HG03108 (cell line): ENCODE measurements at regions not wholly inside any gene's neighbourhood (a gene's known extent, or its start where the extent isn't known, plus 50 kb on each side); places are given as distances from the start of the nearest gene placed in this dataset.

Source experiments
- ATAC-seq: cut with Tn5 transposase; IDR thresholded peaks from one replicate; pipeline ENCODE4 v1.9.1; 2021; ENCODE audit warnings: moderate library complexity; ENCODE audit not compliant: unreplicated experiment

DNA sequence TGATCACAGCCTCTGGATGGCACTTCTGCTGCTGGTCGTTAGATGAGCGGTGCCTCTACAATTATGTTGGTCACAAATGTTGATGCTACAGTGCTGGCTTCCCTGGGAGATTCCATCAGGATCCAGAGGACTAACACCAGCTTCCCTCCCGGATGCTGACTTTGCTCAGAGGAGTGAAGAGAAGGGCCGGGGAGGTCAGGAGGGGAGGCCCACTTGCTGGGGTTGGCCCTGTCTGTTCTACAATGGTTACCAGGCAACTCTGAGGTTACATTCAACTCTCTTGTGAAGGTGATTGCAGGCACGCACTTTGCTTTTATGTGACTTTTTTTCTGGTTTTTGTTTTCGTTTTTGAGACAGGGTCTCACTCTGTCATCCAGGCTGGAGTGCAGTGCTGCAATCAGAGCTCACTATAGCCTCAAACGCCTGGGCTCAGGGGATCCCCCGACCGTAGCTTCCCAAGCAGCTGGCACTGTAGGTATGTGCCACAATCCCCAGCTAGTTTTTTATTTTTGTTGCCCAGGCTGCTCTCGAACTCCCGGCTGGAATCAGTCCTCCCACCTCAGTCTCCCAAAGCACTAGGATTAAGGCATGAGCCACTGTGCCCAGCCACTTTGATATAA lies 112.5 kb downstream of the ADSS2 start:
- no peak for ATAC-seq

DNA sequence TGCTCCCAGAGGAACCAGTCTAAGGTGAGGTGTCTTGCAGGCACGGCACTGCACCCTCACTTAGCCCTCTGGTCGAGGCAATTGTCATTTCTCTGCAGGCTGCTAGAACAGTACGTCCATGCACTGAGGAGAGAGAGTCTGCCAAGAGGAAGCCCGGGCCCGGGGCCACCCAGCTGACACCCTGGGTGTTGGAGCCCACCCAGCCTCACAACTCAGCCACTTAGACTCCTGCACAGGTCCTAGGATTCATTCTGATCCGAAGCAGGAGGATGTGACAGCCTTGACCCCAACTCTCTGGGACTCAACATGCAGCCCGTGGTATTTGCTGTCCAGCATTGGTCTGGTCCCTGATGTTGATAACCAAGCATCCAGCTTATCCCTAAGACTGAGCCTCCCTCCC lies 111.9 kb downstream of the ADSS2 start:
- ATAC-seq = no peak

DNA sequence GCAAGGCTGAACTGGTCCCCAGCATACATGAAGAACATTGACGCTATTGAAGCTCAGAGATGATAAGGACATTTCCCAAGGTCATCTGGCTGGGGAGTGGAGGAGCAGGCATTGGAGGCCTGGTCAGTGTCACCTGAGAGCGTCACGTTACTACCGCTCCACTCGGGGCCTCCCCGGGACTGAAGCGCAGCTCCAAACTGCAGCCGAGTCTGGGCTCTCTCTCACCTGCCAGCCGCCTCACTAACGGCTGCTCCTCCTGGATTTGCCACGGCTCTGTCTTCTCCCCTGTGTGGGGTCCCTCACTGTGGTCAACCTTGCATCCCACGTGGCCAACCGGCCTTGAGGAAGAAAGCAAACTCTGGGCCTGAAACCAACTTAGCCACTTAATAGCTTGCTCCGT lies 111.3 kb downstream of the ADSS2 start:
- ATAC-seq = no peak

DNA sequence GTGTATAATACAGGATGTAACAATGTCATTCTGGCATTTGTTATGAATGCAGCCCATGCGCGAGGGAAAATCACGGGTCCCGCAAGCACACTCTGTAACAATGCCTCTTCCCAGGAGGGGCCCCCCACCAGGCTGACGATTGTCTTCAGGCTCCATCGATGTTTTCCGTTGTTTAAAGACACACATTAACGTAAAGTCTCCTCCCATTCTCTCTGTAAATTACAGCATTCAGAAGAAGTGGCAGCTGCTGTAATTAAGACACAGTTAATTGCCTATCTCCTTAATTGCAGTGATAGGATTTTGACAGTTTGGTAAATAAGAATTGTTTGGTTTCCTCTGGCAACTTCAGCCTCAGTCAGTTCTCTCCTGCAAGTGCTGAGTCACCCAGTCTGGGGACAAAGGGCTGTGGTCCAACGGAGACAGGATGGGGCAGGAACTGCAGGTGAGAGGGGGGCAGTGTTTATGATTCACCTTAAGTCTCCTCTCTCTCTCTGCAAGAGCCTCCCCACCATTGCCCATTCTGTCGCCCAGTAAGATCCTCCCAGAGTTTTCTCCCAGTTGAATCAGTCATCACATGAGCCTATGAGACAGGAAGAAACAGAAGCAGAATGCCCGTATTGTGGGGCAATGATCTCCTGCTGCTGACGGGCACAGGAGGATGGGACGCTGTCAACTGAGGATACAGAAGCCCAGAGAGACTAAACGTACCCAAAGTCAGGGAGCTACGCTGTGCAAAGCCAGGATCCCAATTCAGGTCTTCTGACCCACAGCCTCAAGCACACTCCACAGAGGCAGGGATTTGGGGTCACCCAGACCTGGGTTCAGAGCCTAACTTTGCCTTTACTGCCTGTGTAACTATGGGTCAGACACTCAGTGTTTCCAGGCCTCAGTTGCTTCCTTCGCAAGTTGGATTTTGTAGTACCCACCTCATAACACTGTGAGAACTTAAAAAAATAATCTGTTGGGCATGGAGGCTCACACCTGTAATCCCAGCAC lies 110.0 kb downstream of the ADSS2 start:
- no peak for ATAC-seq

DNA sequence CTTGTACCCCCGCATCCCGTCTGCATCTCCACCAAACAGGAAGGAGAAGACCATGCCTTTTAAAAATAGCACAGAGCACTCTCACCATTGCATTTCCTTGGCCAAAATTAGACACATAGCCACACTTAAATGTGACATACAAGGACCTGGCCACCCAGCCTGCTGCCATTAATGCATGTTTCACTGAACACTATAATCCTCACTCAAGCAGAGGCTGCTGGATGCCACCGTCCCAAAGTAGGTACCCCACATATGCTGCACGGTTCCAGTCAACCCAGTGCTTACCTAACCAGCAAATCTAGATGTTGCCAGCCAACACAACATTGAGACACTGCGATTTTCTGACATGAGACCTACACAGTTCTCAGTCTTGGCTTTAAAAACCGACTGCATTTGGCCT lies 107.7 kb downstream of the ADSS2 start:
- ATAC-seq = no peak

DNA sequence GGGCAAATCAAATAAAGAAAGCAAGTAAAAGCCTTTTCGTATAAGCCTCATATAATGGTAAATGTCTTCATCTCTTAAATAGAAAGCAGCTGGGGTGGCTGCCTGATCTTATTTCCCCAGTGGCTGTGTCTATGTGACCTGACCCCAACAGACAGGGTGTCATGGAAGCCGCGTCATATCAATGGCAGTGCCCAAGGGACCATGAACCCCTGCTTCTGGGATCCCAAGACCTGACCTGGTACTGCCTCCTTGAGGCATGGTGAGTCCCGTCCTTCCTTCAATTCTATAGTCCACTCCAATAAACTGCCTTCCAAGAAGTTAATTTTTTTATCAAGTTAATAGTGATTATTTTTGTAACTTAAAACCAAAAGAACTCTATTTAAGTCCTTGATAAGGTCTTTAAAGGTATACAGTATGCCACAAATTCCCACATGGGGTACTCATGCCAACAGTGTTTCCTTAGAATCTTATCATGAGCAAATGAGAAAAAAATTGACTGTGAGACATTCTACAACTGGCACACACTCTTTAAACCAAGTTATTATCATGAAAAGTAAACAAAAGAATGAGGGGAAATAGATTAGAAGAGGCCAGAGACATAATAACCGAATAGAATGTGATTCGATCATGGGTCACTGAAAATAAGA lies 104.6 kb downstream of the ADSS2 start:
- no peak for ATAC-seq

DNA sequence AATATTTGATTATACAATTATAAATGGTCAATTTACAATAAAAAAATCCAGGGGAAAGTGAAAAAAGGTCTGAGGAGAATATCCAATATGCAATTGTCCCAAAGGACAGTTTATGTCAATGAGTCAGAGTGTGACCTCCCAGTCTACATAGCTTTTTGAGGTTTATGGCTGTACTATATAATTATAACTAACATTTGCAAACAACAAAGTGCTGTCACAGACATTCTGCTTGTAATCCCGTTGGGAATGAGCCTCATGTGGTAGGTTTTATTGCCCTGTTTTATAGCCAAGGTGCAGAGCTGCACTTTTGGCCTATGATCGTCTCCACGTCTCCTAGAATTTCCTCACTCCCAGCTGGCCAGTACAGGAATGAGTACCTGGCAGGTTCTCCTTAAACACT lies 103.8 kb downstream of the ADSS2 start:
- no peak for ATAC-seq

DNA sequence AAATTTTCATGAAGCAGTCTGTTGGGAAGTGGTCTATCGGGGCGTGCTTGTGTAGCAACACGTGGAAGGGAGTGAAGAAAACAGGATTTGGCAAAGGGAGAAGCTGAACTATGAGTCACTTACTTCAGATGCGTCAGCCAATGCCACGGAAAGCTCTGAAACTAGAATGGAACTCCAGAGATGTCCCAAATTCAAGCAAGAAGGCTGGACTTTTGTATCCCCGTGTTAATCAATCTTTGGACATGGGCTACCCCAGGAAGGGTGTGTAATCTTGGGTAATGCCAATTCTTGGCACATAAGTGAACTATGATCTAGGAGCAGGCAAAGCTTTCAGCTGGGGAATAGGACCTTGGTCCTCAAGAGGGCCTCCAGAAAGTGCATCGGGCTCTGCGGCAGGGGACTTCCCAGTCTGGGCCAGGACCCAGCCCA lies 102.6 kb downstream of the ADSS2 start:
- ATAC-seq = no peak

DNA sequence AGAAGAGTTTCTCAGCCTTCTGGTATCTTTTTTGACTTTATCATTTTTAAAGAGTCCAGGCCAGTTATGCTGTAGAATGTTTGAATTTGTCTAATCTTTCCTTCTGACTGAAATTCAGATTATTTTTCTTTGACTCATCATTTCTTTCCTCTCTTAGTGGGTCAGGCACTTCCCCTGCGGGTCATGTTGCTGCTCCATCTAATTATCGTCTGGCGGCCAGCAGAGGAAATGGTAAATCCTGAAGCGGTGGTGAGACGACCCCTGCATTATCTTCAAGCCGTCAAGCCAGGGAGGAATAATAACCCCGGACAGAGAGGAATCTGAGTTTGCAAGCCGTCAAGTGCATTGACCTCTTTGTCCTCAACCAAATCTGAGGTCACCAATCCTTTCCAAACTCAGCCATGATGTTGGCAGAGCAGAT lies 102.1 kb downstream of the ADSS2 start:
- no peak for ATAC-seq

DNA sequence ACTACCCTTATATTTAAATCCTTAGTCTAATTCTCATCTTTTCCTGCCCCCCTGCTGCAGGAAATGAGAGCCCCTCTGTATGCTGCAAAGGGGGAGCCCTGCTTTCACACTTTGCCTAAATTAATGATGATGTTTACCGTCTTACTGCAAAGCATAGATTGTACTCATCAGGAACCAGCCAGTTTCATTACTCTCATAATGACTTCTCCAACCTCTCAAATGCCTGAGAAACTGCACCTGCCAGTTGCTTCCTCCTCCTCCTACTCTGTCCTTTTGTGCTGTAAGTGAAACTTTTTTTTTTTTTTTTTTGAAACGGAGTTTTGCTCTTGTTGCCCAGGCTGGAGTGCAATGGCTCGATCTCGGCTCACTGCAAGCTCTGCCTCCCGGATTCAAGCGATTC lies 101.7 kb downstream of the ADSS2 start:
- ATAC-seq = peak; percentile 75

DNA sequence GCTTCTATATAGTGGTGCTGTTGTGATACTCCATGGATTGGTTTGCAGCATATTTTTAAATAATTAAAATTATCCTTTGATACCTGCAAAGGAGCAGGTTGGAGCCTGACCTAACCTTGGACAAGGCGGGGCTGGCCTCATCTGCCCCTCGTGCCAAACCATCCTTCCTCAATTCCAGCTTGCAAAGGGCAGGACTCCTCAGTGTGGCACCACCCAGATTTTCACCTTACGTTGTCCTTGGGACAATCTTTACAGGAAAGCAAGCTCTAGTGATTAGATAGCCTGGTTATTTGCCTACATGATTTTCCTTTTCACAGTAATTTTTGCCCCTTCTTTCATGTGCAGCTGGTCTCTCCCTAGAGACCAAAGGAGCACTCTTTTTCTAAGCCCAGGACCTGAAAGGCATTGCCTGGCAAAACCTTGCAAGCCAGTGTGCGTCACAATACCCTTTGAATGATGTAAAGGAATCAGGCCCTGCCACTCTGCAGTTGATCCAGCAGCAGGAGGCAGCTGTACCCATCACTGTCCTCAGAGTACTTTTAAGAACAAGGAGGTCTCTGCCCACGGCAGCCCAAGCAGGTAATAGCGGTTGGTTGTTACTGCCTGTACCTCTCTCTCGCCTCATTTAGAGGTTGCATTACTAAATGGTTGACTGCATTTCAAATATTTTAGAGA lies 99.4 kb downstream of the ADSS2 start:
- ATAC-seq = no peak

DNA sequence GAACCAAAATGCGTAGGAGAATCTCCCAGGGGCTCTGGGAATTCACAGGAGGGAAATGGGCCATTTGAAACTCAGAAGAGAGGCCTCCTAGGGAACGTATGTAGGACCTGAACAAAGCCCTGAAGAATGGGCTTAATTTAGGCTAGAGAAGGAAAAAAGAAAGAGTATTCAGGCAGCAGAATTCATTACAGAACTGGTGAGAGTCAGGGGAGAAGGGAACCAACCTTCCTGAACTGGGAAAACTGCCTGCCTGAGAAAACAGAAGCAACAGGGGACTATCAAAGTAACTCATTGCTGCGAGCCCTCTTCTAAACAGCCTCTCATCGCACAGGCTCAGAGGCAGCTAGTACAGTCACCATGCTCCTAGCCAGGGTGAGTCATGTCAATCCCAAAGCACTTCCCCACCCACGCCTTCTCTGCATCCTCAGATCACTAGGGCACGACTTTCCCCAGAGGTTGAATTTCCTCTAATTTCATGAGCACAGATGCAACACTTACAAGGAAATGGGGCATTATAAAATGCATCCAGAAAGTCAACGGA lies 98.1 kb downstream of the ADSS2 start:
- peak; percentile 68 for ATAC-seq

DNA sequence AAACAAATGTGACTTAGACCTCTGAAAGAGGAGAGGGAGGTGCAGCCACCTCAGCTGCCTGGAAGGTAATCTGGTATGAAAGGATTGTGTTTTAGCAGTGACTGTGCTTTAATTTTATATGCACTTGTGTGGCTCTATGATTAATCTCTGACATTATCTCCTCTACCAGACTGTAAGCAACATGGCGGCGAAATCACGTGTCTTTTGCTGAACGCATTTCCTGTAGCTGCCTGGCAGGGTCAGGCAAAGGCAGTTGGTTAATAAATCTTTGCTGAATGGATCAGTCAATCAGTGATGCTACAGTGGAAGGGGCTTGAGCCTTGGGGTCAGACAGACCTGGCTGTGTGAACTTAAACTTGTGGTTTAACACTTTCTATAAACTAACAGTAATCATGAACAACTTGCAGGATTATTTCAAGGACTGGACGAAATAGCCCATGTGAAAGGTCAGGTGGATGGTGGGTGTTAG lies 96.9 kb downstream of the ADSS2 start:
- ATAC-seq = no peak

DNA sequence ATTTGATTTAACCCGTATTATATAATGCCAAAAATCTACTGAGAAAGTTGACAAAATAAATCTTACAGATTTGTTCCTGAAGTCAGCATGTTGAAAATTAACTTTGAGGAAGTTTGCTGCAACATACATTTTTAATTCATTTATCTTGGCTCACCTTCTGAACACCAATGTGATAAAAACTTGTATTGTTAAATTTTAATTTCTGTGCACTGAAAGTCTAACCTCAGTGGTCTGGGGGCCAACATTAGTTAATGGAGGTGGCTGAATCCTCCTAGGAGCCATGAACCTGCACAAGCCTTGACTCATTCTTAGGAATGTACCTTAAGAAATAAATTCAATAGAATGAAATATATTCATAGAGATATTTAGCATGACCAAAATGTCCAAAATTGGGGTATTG lies 95.3 kb downstream of the ADSS2 start:
- ATAC-seq = no peak
